DND-41 (cell line): ENCODE measurements at regions not wholly inside any gene's neighbourhood (a gene's known extent, or its start where the extent isn't known, plus 50 kb on each side); places are given as distances from the start of the nearest gene placed in this dataset.

Experiments used
- EZH2 ChIP-seq: IDR thresholded peaks from 3 replicates; pipeline ENCODE4 v1.6.1; 2012; ENCODE audit warnings: borderline replicate concordance, low read depth, mild to moderate bottlenecking, moderate library complexity, low read length, inconsistent platforms; ENCODE audit not compliant: severe bottlenecking
- TF ChIP-seq, protein P1 (sequence below): IDR thresholded peaks from 2 replicates; pipeline ENCODE4 v1.5.1; 2012; ENCODE audit warnings: borderline replicate concordance, low read length, moderate library complexity, mild to moderate bottlenecking; ENCODE audit not compliant: poor library complexity, severe bottlenecking; ENCODE audit errors: extremely low read depth

DNA sequence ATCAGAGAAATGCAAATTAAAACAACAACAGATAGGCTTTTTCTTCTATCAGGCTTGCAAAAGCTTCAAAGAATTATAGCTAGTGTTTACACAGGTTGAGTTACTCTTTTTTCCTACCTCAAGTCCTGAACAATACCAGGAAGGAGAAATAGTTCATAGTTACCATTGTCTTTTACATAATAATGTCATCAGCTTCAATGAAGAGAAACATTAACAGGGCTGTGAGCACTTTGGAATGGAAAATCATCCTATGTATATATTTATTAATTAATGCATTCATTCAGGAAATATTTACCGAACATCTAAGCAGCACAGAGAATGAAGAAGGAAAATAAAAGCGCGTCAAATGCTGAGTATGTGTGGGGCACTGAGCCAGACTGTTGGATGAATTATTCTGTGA lies 197.3 kb downstream of the ZBTB18 start:
- TF ChIP-seq, protein P1, sequence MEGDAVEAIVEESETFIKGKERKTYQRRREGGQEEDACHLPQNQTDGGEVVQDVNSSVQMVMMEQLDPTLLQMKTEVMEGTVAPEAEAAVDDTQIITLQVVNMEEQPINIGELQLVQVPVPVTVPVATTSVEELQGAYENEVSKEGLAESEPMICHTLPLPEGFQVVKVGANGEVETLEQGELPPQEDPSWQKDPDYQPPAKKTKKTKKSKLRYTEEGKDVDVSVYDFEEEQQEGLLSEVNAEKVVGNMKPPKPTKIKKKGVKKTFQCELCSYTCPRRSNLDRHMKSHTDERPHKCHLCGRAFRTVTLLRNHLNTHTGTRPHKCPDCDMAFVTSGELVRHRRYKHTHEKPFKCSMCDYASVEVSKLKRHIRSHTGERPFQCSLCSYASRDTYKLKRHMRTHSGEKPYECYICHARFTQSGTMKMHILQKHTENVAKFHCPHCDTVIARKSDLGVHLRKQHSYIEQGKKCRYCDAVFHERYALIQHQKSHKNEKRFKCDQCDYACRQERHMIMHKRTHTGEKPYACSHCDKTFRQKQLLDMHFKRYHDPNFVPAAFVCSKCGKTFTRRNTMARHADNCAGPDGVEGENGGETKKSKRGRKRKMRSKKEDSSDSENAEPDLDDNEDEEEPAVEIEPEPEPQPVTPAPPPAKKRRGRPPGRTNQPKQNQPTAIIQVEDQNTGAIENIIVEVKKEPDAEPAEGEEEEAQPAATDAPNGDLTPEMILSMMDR: no peak
- no peak for TF ChIP-seq EZH2
